MM.1S (cell line): ENCODE measurements at regions not wholly inside any gene's neighbourhood (a gene's known extent, or its start where the extent isn't known, plus 50 kb on each side); places are given as distances from the start of the nearest gene placed in this dataset.

Experiments used
- EZH2phosphoT487 ChIP-seq: fragments of 300-600 bp; sonication (generic); IDR thresholded peaks from 2 replicates; pipeline ENCODE4 v1.6.1; 2018; ENCODE audit warnings: antibody characterized with exemption, low read length
- TF ChIP-seq, protein P1 (sequence below): fragments of 300-600 bp; sonication (generic); IDR thresholded peaks from 2 replicates; pipeline ENCODE4 v1.5.1; 2016; ENCODE audit warnings: antibody characterized with exemption, low read length, mixed read lengths

DNA sequence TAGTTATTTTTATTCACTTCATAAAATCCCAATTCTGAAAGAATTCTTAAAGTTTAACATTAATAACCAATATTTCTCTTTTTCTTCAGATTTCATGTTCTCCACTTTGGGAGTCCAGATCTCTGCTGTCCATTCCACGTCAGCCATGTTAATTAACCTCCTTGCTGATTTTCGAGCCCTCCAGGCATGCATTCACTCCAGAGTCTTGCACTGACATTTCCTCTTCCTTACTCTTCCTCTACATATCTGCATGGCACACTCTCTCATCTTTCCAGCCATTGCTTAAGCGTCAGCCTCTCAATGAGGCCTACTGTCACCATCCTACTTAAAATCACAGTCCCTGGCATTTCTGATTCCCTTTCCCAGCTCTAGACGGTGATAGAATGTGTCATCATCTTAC lies 144.8 kb downstream of the MAD2L1 start:
- TF ChIP-seq, protein P1, sequence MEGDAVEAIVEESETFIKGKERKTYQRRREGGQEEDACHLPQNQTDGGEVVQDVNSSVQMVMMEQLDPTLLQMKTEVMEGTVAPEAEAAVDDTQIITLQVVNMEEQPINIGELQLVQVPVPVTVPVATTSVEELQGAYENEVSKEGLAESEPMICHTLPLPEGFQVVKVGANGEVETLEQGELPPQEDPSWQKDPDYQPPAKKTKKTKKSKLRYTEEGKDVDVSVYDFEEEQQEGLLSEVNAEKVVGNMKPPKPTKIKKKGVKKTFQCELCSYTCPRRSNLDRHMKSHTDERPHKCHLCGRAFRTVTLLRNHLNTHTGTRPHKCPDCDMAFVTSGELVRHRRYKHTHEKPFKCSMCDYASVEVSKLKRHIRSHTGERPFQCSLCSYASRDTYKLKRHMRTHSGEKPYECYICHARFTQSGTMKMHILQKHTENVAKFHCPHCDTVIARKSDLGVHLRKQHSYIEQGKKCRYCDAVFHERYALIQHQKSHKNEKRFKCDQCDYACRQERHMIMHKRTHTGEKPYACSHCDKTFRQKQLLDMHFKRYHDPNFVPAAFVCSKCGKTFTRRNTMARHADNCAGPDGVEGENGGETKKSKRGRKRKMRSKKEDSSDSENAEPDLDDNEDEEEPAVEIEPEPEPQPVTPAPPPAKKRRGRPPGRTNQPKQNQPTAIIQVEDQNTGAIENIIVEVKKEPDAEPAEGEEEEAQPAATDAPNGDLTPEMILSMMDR, result no peak
- no peak for TF ChIP-seq EZH2phosphoT487
